Transverse colon (tissue), 3 donors: ENCODE measurements at regions not wholly inside any gene's neighbourhood (a gene's known extent, or its start where the extent isn't known, plus 50 kb on each side); places are given as distances from the start of the nearest gene placed in this dataset.

Source experiments
- EP300 ChIP-seq: sonication (generic); formaldehyde crosslinking; IDR thresholded peaks from one replicate; pipeline ENCODE4 v1.6.1; 2017; ENCODE audit warnings: antibody characterized with exemption, low read depth
- TF ChIP-seq, protein P1 (sequence below), 5 experiments: fragments of 200-600 bp in 3 of 5; fragments of 450-650 bp in 2 of 5; sonication (generic) in 3 of 5; IDR thresholded peaks; 1 replicate in 2 of 5; 2 replicates in 3 of 5; pipeline ENCODE4 v1.5.1; 2016 to 2017; ENCODE audit warnings: antibody characterized with exemption in 5 of 5, inconsistent platforms in 3 of 5, mild to moderate bottlenecking in 2 of 5, moderate library complexity in 1 of 5

DNA sequence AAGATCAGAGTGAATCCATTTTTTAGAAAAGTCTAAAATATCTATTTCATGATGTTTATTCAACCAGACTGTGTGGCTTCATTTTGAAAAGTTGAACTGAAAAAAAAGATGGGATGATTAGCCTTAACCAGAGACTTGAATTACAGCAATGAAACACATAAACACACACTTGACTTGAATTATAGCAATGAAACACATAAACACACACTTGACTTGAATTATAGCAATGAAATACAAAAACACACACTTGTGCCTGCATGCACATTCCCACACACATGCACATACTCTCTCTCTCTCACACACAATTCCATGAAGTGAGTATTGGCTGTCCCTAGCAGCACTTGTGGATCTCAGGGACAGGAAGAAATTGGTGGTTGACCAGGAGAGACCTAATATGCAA is 286.8 kb downstream of the USP46 start:
- TF ChIP-seq, protein P1, sequence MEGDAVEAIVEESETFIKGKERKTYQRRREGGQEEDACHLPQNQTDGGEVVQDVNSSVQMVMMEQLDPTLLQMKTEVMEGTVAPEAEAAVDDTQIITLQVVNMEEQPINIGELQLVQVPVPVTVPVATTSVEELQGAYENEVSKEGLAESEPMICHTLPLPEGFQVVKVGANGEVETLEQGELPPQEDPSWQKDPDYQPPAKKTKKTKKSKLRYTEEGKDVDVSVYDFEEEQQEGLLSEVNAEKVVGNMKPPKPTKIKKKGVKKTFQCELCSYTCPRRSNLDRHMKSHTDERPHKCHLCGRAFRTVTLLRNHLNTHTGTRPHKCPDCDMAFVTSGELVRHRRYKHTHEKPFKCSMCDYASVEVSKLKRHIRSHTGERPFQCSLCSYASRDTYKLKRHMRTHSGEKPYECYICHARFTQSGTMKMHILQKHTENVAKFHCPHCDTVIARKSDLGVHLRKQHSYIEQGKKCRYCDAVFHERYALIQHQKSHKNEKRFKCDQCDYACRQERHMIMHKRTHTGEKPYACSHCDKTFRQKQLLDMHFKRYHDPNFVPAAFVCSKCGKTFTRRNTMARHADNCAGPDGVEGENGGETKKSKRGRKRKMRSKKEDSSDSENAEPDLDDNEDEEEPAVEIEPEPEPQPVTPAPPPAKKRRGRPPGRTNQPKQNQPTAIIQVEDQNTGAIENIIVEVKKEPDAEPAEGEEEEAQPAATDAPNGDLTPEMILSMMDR (IDR thresholded peaks at IDR 0.05): no peak
- no peak for TF ChIP-seq EP300
